Stimulated activated CD4-positive, alpha-beta T cell treated with anti-CD3 and anti-CD28 coated beads, TNF-alpha, amount 100 ng/mL, for 4 hours (primary cell): ENCODE measurements at regions not wholly inside any gene's neighbourhood (a gene's known extent, or its start where the extent isn't known, plus 50 kb on each side); places are given as distances from the start of the nearest gene placed in this dataset.

Source experiments
- DNase-seq, 3 experiments: peaks; one replicate each; pipeline ENCODE4 v3.0.0-alpha.2; 2020; ENCODE audit warnings: low read depth in 3 of 3

DNA sequence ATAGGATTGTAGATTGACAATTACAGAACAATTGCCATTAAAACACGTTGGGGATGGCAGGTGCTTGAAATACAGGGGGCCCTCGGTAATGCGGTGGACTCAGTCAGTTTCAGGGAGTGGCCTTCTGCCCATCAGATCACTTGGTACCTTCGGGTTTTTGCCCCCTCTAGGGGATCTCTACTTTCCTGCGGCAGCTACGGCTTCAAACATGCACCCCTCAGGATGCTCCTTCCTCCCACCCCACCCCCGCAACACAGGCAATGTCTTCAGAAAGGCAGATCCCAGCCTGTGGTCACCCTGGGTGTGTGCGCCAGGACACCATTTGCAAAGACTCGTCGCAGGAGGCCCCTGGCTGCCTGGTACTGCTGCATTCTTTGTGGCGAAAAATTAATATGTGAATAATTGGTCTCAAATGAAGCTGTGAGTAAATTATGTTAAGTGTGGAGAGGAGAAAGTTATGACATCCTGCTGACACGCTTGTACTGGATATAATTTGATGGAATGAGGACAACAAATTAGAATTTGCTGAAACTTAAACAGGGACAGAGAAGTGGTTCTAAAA is 431.0 kb upstream of the MKI67 start:
- DNase-seq, result no peak

DNA sequence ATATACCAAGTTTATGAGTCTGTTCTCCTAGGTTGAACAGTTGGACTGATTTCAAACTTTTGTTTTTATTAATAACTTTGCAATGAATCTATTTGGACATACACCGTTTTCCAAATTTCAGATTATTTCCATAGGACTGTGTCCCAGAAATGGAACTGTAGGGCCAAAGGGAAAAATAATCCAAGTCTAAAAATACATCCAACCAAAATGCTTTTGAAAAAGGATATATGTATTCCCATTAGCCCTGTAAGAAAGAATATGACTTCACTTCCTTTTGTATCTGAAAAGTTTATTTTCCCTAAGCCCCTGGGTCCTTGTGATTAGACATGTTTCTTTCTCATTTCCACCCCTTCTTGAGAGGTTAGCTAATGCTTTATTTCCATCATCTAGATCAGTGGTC is 434.2 kb upstream of the MKI67 start:
- DNase-seq, result no peak

DNA sequence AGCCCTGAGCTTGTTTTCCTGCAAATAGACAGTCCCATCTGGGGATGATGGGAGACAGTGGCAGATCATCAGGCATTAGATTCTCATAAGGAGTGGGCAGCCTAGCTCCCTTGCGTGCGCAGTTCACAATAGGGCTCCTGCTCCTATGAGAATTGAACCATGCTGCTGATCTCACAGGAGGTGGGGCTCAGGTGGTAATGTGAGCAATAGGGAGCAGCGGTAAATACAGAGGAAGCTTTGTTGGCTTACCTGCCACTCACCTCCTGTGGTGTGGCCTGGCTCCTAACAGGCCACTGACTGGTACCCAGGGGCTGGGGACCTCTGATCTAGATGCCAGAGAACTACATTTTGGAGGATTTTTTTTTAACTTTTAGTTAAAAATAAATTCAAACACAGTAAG is 434.8 kb upstream of the MKI67 start:
- no peak for DNase-seq

DNA sequence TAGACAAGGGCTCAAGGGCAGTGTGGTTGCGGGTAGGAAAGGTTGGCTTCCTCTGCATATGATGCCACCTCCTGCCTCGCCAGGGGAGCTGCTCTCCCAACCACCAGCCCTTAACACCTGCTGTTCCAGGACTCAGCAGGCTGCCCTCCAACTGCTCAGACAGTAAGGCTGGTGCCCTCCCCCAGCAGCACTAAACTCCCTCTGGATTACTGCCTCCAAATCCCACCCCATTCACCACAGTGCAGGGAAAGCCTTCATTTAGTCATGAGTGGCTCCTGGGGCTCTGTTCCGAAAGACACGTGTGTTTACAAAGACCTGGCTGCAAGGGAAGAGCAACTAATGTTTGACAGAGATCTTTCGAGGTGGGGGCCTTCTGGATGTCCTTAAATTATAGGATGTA is 437.2 kb upstream of the MKI67 start:
- DNase-seq, result no peak

DNA sequence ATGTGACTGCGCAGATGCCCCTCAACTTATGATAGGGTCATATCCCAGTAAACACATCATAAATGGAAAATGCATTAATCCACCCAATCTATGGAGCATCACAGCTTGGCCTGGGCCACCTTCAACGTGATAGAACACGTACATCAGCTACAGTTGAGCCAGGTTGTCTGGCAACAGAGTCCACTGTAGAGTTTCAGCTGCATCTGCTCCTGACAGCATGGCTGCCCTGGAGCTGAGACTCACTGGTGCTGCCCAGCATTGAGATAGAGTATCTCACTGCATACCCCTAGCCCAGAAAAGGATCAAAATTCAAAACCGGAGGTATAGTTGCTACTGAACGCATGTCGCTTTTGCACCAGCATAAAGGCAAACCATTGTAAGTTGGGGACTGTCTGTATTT is 437.7 kb upstream of the MKI67 start:
- no peak for DNase-seq

DNA sequence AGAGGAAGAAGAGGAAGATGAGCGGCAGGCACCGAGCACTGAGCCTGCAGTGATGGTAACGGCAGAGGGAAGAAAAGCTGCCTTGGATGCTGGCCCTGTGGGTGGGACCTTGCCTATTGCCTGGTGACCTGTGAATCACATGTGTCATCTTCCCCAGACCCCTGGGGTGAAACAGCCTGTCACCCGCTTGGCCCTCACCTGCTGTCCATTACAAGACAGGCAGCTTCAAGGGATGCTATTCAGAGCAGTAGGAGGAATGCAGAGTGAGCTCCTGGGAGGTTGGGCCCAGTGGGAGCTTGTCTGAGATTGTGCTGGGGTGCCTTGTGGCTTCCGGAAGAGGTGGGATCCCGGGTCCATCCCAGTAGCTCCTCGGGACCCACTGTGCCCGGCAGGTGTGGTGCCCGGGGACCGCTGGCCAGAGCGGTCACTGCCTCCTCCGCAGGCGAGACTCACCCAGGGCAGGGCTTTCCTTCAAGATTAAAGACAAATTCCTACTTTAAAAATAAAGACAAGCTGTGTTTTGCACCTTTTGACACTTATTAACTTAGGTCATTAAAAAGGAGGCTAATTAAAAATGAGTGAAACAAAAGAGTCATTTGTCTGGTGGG is 440.2 kb upstream of the MKI67 start:
- no peak for DNase-seq

DNA sequence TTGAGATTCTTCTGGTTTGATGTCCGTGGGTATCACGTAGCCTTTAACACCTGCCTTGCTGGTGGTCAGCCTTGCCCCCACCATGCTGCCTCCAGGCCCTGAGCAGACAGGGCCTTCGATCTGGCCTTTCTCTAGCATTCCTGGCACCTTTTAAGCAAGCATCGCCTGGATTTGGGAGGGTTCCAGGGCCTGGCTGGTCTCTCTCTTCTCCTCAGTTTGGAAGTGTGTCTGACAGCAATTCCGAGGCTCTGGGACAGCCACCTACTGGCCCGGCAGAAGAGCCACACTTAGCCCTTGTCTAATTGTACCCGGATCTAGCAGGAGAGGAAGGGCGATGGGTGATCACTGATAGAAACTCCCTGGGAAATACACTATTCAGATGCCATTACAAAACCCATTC is 441.3 kb upstream of the MKI67 start:
- DNase-seq, result no peak

DNA sequence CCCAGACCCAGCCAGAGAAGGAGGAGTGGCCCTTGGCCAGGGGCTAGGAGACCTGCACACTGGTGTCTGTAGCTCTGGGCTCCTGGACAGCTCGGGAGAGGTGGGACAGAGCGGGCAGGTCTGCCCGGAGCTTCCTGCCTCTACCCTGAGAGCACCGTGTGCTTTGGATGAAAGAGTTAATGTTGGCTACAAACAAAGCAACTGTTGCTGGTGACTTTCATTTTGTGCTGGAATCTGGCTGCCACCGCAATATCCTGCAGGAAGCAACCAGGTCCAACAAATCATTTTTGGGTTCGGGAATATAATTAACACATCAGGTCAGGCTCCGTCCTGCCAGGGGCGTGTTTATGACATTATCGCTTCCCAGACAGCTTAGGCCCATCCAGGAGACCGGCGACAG is 441.8 kb upstream of the MKI67 start:
- no peak for DNase-seq

DNA sequence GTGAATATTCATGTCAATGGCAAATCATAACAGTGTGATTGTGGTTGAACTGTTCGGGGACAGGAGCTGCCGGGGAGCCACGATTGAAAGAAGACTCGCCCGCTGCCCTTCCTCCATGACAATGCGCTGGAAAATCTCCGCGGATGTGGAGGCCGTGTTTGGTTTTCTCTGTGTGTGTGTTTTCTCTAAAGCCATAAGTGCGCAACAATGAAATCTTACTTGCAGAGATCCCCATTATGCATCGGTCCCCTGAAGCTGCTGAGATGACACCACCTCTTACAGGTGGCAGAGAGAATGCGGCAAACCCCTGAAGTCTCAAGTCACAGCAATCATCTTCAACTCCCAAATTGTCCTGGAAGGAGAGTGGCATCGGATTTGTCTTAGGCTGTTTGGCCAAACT is 442.3 kb upstream of the MKI67 start:
- no peak for DNase-seq

DNA sequence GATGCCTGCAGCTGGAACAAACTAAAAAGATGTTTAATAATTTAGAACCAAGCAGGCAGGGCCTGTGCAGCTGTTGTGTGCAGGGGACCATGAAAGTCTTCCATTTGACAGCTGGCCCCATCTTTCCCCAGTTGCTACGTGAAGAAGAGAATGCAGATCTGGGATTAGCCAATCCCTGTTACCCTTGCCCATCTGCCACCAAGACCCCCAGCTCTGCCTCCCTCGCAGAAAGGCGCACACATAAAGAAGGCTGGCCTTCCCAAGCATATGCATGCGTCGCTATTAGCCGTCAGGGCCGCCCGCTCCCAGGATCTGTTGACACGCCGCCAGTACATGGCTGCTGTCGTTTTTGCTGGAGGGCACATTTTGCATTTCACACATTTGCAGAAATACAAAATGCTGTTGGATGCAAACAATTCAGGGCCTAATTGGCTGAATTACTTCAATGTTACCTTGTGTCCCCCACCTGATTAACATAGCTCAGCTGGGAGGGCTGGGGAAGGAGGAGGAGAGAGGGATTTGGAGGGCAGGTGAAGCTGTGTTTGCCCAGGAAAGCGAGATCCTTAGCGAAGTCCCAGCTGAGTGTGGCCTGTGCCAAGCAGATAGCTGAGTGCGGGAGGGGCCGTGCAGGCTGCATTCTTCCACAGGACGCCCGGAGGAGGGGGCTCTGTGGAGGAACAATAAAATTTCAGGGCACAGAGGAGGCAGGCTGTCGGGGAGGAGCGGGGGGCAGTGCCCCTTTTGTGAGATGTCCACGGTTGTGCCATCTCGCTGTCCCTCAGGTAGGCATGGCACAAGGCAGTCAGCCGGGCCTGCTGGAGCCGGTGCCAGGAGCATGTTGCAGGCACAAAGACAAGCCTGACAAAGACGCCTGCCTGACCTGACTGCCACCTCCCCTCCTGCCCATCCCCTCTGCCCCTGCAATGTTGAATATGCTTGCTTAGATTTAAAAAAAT is 443.0 kb upstream of the MKI67 start:
- DNase-seq, result no peak

DNA sequence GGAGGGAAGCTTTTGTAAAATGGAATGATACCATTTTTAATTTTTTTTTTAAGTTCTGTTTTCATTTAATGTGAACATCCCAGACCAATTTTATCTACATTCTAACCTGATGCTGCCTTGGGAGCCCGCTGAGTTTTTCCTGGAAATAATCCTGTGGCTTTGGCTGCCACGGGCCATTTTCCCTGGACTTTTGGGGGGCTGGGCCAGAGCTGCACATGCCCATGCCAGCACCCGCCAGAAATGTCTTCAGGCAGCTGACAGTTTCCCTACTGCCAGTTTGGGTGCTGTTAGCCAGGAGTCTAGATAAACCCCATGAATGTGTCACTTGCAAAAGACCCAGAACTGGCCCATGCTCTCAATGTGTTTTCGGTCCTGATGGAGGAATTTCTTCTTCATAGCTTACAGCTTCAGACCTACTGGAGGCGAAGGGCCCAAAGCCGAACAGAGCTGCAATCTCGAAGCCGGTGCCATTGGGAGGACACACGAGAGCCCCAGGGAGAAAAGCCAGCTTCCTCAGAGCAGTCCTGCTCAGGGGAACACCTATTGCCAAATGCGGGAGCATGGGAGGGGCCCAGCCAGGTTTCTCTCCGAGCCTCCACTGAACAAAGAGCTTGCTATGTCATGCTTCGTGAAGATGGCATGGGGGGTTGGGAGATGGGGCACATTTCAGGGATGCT is 444.2 kb upstream of the MKI67 start:
- DNase-seq, result no peak

DNA sequence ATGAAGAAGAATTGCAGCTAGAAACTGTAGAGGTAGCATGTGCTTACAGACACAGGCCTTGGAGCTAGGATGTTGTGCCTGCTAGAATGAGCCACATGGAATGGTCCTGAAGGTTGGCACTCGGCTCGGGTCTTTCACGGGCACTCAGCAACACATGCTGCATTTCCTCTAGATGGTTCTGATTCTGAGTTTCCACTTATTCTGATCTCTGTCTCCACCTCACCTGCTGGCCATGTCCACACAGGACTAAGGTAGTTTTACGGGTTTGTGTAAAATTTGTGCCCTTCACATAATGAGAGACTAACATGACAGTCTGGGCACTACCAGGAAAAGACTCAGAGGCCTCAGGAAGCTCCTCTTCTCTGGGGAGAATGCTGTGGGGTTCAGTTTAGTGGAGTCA is 444.8 kb upstream of the MKI67 start:
- DNase-seq, result no peak

DNA sequence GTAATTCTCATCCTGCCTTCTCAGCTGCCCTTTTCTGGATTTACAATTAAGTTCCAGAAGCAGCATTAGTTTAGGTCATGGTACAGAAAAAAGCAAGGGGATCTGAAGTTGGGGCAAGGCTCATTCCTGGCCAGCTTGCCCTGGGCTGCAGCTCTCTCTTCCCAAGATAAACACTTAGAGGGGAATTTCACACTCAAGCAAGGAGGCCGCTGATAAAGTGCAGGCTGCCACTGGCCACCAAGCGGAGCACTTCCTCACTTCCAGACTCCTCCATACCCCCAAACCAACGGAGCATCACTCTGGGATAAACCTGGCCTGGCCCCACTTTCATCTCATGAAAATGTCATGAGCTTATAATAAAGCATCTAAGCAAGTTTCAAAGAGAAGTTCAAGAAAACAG is 445.5 kb upstream of the MKI67 start:
- no peak for DNase-seq

DNA sequence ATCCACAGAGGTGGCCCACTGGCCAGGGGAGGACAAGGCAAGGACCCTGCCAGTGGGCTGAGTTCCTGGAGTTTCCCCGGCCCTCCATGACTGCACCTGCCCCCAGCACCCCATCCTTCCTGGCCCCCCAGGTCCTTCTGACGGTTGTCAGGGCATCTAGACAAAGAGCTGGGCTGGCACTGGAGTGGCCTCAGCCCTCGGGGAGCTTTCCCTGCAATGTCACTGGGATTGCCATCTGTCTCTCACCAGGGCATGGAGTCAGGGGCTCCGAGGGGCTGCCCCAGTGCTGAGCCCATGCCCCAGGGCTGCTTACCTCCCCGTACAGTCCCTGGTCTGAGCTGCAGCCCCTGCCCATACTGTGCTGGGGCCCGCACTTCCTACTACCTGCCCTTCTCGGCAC is 446.5 kb upstream of the MKI67 start:
- no peak for DNase-seq

DNA sequence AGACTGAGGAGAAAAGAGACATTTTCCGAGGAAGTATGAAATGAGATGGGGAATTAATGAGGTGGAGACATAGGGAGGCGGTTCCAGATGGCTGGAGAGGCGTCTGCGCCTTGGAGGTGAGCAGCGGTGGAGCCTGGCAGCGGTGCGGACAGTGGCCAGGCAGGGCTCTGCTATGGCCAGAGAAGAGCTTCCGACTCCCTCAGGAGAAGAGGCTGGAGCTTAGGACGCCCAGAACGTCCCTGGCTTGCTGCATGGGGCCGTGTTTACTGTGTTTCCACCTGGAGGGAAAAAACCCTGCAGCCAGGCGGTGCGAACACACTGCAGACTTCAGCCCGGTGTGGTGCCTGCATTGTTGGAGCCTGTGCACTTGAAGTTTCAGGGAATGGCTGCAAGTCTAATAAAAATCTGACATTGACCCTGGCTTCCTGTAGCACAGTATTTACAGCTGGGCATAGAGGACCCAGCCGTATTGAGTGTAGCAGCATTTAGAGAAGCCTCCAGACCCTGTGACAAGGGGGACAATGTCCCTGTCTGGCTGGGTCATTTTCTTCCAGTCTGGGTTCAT is 447.1 kb upstream of the MKI67 start:
- no peak for DNase-seq

DNA sequence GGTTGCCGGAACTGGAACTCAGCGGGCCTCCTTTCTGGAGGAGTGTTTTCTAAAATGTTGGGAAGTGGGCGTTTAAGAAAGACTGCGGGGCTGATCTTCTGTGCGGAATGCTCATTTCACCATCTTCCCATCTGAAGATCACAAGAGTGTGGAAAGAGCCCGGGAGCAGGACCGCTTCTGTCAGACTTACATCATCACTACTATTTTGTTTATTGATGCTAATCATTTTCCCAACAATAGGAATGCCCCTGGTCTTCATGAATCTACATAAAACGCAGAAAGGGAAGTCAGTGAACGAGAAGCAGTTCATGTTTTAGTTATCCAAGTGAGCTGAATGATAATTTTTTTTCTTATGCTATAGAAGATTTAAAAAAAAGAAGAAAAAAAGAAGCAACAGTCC is 447.8 kb upstream of the MKI67 start:
- no peak for DNase-seq

DNA sequence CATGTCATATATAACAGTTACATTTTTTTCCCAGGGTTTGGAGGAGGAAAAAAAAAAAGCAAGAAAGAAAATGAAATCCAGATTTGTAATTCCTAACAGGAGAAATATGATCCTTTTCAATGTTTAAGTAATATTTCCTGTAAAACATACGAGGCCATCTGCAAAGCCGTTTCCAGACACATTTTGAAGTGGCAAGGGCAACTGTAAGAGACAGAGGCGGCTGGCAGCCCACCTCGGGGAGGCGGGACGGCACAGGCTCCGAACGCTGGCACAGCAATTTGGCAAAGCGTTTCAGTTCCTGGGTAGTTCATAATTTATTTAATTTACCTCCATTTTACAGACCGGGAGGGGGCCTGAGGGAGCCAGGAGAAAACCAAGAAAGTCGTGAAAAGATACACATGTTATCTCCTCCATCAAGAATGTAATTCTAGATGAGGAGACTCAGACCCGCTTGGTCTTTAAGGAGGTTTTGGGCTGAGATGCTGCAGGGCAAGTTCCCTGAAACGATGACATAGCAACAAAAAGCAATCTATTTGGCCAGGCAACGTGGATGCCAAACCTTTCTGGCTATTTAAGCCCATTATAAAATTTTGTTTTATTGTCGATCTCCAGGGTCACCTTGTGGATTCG is 448.5 kb upstream of the MKI67 start:
- DNase-seq, result no peak

DNA sequence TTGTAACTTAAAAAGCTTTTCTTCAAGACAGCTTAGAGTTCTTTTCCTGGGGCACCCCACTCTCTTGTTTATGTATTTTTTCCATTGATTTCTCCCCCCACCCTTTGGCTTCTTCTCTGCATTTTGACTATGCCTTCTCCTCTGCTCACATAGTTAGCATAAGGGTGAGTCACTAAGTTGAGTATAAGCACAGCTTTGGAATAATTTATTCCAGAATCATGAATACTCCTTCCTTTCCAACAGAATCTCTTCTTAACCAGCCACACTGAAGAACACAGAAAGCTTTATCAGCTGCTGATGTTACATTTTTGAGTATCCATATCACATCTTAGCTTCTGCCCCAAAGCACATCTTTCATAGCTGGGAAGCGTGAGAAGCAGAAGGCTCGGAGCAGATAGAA is 449.5 kb upstream of the MKI67 start:
- DNase-seq, result no peak

DNA sequence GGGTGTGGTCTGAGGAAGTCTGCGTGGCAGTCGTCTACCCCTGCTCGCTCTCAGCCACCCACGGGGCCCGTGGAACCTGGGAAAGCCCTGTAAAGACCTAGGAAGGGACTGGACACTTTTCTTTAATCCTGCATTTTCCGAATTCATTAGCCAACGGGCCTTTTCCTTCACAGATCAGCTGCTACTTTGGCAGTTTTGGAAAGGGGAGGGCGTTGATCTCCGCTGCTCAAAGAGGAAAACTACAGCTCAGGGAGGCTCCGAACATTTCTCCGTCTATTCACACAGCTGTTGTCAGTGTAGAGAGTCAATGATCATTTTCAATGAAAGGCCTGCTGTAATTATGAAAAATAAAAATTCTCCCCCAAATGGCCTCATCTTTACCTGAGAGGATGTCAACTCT is 450.1 kb upstream of the MKI67 start:
- no peak for DNase-seq

DNA sequence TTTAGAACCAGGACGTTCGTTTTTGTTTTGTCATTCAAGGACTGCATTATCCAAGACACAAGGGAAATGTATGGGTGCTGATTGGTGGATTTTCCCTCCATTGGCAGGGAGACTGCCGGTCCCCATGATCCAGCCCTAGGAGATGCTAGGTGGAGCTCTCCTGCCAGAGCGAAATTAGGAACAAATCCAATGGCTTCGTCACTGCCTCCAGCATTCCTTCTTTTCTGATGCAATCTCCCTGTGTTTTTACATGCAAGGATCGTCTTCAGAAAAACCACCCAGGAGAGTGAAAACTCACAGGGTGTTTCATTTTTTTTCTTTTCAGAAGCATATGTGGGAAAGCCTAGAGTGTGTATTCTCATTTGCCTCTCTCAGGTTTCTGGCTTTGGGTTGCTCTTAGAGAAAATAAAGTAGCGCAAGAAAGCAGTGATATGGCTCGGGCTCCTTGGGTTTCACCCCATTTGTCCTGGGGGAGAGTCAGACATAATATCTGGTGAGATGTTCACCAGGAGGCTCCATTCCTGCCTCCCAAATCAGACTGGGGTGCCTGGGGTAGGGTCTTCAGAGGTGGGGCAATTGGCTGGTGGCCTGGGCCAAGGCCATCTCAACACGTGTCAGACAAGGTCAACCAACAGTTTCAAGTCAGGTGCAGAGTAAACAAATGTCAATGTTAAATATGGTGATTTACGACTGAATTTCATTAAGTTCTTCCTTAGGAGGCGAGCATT is 450.9 kb upstream of the MKI67 start:
- DNase-seq, result no peak
